Activated T-cell treated with anti-CD3 and anti-CD28 coated beads for 24 hours (primary cell): ENCODE measurements at regions not wholly inside any gene's neighbourhood (a gene's known extent, or its start where the extent isn't known, plus 50 kb on each side); places are given as distances from the start of the nearest gene placed in this dataset.
A peak's percentile ranks its signal among the peaks of the same experiment; 100 is the strongest.
"Not testable (repeated sequence)": the region's sequence is repeated elsewhere in the genome, so short reads cannot be mapped to it uniquely, and the experiment has no call there.

Experiments used
- DNase-seq: peaks from one replicate; pipeline ENCODE4 v3.0.0-alpha.2; 2020; ENCODE audit warnings: low read depth

GRCh38 chr11:93902921-93903320, 52.5 kb upstream of the VSTM5 start:
- DNase-seq, result no peak

GRCh38 chr11:93903989-93904388, 53.6 kb upstream of the VSTM5 start:
- DNase-seq, result no peak

GRCh38 chr11:93904716-93905115, 54.3 kb upstream of the VSTM5 start:
- no peak for DNase-seq

GRCh38 chr11:93905384-93905783, 55.0 kb upstream of the VSTM5 start:
- no peak for DNase-seq

GRCh38 chr11:93906486-93906885, 56.1 kb upstream of the VSTM5 start:
- no peak for DNase-seq

- no peak for DNase-seq
Measured at GRCh38 chr11:93907901-93908300, 57.5 kb upstream of the VSTM5 start.

GRCh38 chr11:93908689-93909088, 58.3 kb upstream of the VSTM5 start:
- no peak for DNase-seq

- DNase-seq, result no peak
Measured at GRCh38 chr11:93917673-93918072, 67.3 kb upstream of the VSTM5 start.

- DNase-seq, result peak; percentile 1
Measured at GRCh38 chr11:93921695-93922468, 71.5 kb upstream of the VSTM5 start.

GRCh38 chr11:93922830-93923229, 72.4 kb upstream of the VSTM5 start:
- DNase-seq, result no peak

- not testable (repeated sequence) for DNase-seq
Measured at GRCh38 chr11:93926099-93926498, 75.7 kb upstream of the VSTM5 start.

- DNase-seq, result no peak
Measured at GRCh38 chr11:93929407-93929806, 79.0 kb upstream of the VSTM5 start.

- no peak for DNase-seq
Measured at GRCh38 chr11:93933230-93933629, 82.8 kb upstream of the VSTM5 start.

GRCh38 chr11:93935826-93936225, 85.3 kb upstream of the HEPHL1 start:
- DNase-seq, result no peak

GRCh38 chr11:93936460-93936859, 84.7 kb upstream of the HEPHL1 start:
- DNase-seq, result no peak

- DNase-seq, result no peak
Measured at GRCh38 chr11:93939084-93939760, 81.9 kb upstream of the HEPHL1 start.

- no peak for DNase-seq
Measured at GRCh38 chr11:93940395-93940794, 80.8 kb upstream of the HEPHL1 start.

GRCh38 chr11:93942176-93942575, 79.0 kb upstream of the HEPHL1 start:
- no peak for DNase-seq

- DNase-seq, result no peak
Measured at GRCh38 chr11:93945596-93945995, 75.6 kb upstream of the HEPHL1 start.

GRCh38 chr11:93952082-93952780, 68.9 kb upstream of the HEPHL1 start:
- DNase-seq, result no peak

GRCh38 chr11:93957397-93957952, 63.7 kb upstream of the HEPHL1 start:
- no peak for DNase-seq

GRCh38 chr11:93958991-93959390, 62.2 kb upstream of the HEPHL1 start:
- DNase-seq, result no peak

- no peak for DNase-seq
Measured at GRCh38 chr11:93959663-93960062, 61.5 kb upstream of the HEPHL1 start.
